Stimulated activated CD8-positive, alpha-beta memory T cell treated with anti-CD3 and anti-CD28 coated beads, Interleukin-7, amount 100 ng/mL, for 1 hour (primary cell): ENCODE measurements at regions not wholly inside any gene's neighbourhood (a gene's known extent, or its start where the extent isn't known, plus 50 kb on each side); places are given as distances from the start of the nearest gene placed in this dataset.
"Not testable (repeated sequence)": the region's sequence is repeated elsewhere in the genome, so short reads cannot be mapped to it uniquely, and the experiment has no call there.

Experiments used
- DNase-seq, 2 donors: peaks; one replicate each; pipeline ENCODE4 v3.0.0-alpha.2; 2020; ENCODE audit warnings: low read depth in 2 of 2

DNA sequence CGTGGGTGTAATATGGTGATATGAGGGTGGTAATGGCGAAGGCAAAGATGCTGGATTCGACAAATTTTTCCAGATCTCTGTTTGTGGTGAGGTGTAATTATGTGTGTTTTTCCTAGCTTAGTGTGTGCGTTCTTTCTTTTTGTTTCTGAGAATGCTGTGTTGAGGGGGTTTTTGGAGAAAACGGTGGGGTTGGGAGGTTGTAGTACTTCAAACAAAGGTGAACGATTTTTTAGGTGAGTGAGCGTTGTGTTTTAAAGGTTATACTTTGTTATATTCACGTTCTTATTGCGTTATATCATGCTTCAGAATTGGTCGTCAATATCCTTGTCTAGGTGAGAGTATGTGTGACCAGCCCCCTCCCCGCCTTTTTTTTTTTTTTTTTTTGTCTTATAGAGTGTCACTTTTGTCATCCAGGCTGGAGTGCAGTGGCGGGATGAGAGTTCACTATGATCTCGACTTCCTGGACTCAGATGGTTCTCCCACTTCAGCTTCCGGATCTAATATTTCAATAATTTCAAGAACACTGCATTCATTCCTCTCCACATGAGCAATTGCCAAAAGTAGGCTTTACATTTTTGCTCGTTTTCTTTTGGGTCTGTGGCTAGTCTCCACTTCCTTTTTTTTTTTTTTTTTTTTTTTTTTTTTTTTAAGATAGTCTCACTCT is 82.2 kb upstream of the RNU2-1 start:
- no peak for DNase-seq

DNA sequence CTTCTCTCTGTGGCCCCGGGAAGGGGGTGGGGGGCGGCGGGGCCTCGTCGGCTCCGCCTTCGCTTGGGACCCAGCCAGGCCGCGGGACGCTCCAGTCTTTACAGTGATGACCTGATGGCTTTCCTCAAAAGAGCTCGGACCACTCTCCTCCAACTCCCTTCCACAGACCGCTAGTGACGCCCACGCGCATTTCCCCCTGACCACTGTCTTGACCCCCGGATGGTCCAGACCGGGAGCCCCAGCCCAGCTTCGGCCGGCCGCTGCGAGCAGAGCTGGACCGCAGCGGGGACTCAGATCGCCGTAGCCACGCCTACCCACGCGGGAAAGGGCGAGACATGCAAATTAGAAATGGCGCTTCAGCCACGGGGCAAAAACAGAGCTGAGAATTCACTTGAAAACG is 81.6 kb upstream of the RNU2-1 start:
- no peak for DNase-seq

DNA sequence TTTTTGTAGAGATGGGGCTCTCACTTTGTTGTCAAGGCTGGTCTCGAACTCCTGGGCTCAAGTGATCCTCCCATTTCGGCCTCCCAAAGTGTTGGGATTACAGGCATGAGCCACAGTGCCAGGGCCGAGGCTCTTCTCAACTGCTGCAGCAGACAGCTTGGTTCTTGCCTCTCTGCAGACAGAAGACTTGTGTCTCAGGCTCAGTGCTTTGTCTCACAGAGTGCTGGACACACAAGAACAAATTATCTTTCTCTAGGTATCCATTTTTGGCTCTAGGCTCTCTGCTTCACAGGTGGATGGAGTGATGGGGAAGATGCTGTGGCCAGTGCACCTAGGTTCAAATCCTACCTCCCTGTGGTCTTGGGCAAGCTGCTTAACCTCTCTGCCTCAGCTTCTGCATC is 80.8 kb upstream of the RNU2-1 start:
- no peak for DNase-seq

DNA sequence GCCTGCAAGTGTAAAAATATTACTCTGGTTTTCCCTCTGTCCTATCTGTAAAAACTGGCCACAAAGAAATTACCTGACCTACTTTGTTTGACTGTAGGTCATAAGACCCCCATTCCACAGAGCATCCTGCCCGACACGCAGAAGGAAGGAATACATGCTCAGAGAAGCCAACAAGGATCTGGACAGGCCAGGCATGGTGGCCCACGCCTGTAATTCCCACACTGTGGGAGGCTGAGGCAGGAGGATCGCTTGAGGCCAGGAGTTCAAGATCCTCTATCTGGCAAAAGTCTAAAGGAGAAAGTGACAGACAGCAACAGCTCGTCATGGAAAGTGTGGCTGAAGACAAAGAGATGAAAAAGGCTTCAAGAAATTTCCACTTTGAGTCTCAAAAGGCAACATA is 78.2 kb upstream of the RNU2-1 start:
- DNase-seq, result no peak

DNA sequence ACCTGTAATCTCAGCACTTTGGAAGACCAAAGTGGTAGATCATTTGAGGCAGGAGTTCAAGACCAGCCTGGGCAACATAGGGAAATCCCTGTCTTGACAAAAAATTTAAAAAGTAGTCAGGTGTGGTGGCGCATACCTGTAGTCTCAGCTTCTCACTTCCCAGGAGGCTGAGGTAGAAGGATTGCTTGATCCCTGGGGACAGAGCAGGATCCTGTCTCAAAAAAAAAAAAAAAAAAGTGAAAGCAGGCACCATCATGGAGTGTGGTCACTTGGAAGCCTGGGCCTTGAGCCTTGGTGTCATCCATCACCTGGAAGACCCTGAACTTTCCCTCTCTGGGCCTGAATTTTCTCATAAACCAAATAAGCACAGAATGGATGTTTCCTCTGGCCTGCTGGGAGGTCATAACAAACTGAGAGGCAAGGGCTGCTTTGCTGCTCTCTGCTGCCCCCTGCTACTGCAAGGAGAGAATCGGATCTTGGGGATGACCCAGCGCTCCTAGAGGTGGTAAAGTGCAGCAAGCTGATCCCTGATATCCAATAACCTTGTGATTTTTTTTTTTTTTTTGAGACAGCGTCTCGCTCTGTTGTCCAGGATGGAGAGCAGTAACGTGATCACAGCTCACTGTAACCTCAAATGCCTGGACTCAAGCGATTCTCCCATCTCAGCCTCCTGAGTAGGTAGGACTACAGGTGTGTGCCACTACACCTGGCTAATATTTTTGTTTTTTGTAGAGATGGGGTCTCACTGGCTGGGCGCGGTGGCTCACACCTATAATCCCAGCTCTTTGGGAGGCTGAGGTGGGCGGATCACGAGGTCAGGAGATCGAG is 75.9 kb upstream of the RNU2-1 start:
- no peak for DNase-seq

DNA sequence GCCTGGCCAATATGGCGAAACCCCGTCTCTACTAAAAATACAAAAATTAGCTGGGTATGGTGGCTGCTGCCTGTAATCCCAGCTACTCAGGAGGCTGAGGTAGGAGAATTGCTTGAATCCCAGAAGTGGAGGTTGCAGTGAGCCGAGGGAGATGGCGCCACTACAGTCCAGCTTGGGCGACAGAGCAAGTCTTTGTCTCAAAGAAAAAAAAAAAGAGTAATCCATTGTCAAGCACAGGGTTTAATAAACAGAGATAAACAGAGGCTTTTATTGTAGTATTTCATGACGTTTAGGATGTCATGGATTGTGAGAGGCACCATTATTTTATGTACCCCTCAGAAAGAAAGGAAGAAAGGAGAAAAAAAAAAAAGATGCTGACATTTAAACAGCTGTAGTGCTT is 75.2 kb upstream of the RNU2-1 start:
- no peak for DNase-seq

DNA sequence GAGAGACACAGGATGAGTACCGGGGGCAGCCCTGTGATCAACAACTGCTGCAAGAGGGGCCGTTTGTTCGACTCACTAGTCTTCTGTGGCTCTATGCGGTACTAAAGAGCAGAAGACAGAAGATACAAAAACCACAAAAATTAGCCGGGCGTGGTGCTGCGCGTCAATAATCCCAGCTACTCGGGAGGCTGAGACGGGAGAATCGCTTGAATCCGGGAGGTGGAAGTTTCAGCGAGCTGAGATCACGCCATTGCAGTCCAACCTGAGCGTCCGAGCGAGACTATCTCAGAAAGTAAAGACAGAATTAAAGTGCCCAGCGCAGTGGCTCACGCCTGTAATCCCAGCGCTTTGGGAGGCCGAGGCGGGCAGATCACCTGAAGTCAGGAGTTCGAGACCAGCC is 71.0 kb upstream of the RNU2-1 start:
- not testable (repeated sequence) for DNase-seq

DNA sequence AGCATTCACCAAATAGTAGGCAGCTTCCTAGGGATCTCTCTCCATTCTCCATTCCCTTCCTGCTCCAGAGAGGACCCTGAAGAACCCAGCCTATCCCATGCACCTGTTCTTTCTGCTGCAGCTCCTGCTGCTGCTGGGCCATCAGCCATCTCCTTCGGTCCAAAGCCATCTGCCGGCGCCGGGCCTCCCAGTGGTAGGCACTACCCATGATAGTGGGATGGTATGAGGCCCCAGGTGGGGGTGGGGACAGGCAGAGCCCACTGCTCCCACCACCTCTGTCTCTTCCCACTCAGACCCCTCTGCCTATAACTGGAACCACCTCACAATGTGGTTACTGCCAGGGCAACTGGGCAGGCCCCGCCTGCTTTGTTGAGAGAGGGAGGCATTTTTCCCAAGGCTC is 69.3 kb upstream of the RNU2-1 start:
- DNase-seq, result not testable (repeated sequence)

DNA sequence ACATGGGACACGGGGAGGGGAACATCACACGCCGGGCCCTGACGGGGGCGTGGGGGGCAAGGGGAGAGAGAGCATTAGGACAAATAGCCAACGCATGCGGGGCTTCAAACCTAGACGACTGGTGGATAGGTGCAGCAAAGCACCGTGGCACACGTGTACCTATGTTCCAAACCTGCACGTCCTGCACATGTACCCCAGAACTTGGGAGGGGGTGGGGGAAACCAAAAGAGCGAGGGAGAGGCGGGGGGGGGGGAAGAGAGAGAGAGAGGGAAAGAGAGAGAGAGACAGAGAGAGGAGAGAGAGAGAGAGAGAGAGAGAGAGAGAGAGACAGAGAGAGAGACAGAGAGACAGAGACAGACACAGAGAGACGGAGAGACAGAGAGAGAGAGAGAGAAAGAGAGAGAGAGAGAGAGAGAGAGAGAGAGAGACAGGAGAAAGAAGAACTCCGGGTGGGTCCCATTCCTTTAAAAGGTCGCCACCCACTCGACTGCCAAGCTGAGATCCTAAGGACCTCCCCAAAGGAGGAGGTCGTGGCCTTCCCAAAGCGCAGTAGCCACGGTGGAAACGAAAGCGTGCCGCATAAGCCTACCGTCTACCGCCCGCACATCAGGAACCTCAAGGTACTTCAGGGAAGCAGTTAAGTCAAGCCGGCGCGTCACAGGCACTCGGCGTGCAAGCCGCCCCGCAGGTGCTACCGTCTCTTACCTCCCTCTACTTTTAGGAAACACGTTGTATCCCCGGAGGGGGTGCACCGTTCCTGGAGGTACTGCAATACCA is 65.7 kb upstream of the RNU2-1 start:
- not testable (repeated sequence) for DNase-seq

DNA sequence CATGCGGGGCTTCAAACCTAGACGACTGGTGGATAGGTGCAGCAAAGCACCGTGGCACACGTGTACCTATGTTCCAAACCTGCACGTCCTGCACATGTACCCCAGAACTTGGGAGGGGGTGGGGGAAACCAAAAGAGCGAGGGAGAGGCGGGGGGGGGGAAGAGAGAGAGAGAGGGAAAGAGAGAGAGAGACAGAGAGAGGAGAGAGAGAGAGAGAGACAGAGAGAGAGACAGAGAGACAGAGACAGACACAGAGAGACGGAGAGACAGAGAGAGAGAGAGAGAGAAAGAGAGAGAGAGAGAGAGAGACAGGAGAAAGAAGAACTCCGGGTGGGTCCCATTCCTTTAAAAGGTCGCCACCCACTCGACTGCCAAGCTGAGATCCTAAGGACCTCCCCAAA is 55.9 kb upstream of the RNU2-1 start:
- not testable (repeated sequence) for DNase-seq

DNA sequence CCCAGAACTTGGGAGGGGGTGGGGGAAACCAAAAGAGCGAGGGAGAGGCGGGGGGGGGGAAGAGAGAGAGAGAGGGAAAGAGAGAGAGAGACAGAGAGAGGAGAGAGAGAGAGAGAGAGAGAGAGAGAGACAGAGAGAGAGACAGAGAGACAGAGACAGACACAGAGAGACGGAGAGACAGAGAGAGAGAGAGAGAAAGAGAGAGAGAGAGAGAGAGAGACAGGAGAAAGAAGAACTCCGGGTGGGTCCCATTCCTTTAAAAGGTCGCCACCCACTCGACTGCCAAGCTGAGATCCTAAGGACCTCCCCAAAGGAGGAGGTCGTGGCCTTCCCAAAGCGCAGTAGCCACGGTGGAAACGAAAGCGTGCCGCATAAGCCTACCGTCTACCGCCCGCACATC is 49.8 kb upstream of the RNU2-1 start:
- DNase-seq, result not testable (repeated sequence)
